OCI-LY7 (cell line): ENCODE measurements at regions not wholly inside any gene's neighbourhood (a gene's known extent, or its start where the extent isn't known, plus 50 kb on each side); places are given as distances from the start of the nearest gene placed in this dataset.

ENCODE experiments used
- BruUV-seq: library from RNA; stranded (reverse); fragments of 400-500 nt; replicated peaks from 2 replicates; lab custom pipeline; 2021; lab: Mats Ljungman, UMichigan
- CTCF ChIA-PET: fragments of 300-600 bp; sonication (Branson Sonifier 250); formaldehyde crosslinking; loops from one replicate; lab custom pipeline; 2022; ENCODE audit warnings: antibody characterized with exemption; ENCODE audit not compliant: unreplicated experiment; lab: Charles Lee
- POLR2A ChIA-PET: fragments of 300-600 bp; sonication (Branson Sonifier 250); formaldehyde crosslinking; loops from one replicate; lab custom pipeline; 2022; ENCODE audit warnings: antibody characterized with exemption; lab: Charles Lee
- DNase-seq: peaks from one replicate; pipeline ENCODE4 v3.0.0-alpha.2; 2015; ENCODE audit warnings: low spot score
- H2AFZ ChIP-seq: fragments of 200-600 bp; sonication (generic), shearing (Covaris generic); 2 replicates; pipeline ENCODE4 v1.6.1; 2014; ENCODE audit warnings: mild to moderate bottlenecking, antibody characterized with exemption, low read length, moderate library complexity
- H3K27ac ChIP-seq: fragments of 200-600 bp; sonication (generic); 2 replicates; pipeline ENCODE4 v1.5.1; 2014; ENCODE audit warnings: mixed run types, low read depth, mild to moderate bottlenecking, moderate library complexity, low read length, inconsistent platforms; ENCODE audit not compliant: poor library complexity, severe bottlenecking
- H3K36me3 ChIP-seq: fragments of 200-600 bp; sonication (generic); 2 replicates; pipeline ENCODE4 v1.6.1; 2014; ENCODE audit warnings: mild to moderate bottlenecking, antibody characterized with exemption, low read length, moderate library complexity, mixed read lengths; ENCODE audit not compliant: insufficient read depth
- H3K4me1 ChIP-seq: fragments of 200-600 bp; sonication (generic); 2 replicates; pipeline ENCODE4 v1.5.1; 2014; ENCODE audit warnings: mild to moderate bottlenecking, low read length; ENCODE audit not compliant: insufficient read depth, poor library complexity, severe bottlenecking
- H3K4me2 ChIP-seq: fragments of 200-600 bp; sonication (generic); 2 replicates; pipeline ENCODE4 v1.6.1; 2014; ENCODE audit warnings: mild to moderate bottlenecking, low read length
- H3K4me3 ChIP-seq: fragments of 200-600 bp; sonication (generic); 2 replicates; pipeline ENCODE4 v1.5.1; 2014; ENCODE audit warnings: mild to moderate bottlenecking, low read depth, low read length; ENCODE audit not compliant: poor library complexity, severe bottlenecking
- H3K79me2 ChIP-seq: fragments of 200-600 bp; sonication (generic); 2 replicates; pipeline ENCODE4 v1.6.1; 2016; ENCODE audit warnings: low read depth, mild to moderate bottlenecking, low read length, moderate library complexity, mixed read lengths; ENCODE audit not compliant: insufficient read depth
- H3K9me2 ChIP-seq: fragments of 200-600 bp; sonication (generic); 2 replicates; pipeline ENCODE4 v1.6.1; 2016; ENCODE audit warnings: mild to moderate bottlenecking, low read length, mixed read lengths; ENCODE audit not compliant: insufficient read depth
- H3K9me3 ChIP-seq: fragments of 200-600 bp; sonication (generic); 2 replicates; pipeline ENCODE4 v1.6.1; 2014; ENCODE audit warnings: mild to moderate bottlenecking, mixed run types, low read length, mixed read lengths
- H4K20me1 ChIP-seq: fragments of 200-600 bp; sonication (generic); 2 replicates; pipeline ENCODE4 v1.6.1; 2014; ENCODE audit warnings: mild to moderate bottlenecking, antibody characterized with exemption, low read length, moderate library complexity, mixed read lengths; ENCODE audit not compliant: insufficient read depth
- EZH2phosphoT487 ChIP-seq: fragments of 200-600 bp; sonication (generic); IDR thresholded peaks from 2 replicates; pipeline ENCODE4 v1.6.1; 2018; ENCODE audit warnings: low read depth, borderline replicate concordance, mild to moderate bottlenecking, mixed run types, antibody characterized with exemption, low read length, moderate library complexity, mixed read lengths
- intact Hi-C: fragments of 100-400 bp; cut with micrococcal nuclease; formaldehyde crosslinking; loops from one replicate; pipeline ENCODE4 v1.10.0; 2022; ENCODE audit not compliant: unreplicated experiment
- TF ChIP-seq, protein P1 (sequence below): fragments of 200-600 bp; sonication (generic); conservative IDR thresholded peaks from 2 replicates; pipeline ENCODE4 v1.5.1; 2014; ENCODE audit warnings: mild to moderate bottlenecking, antibody characterized with exemption, low read length, moderate library complexity, mixed read lengths

DNA sequence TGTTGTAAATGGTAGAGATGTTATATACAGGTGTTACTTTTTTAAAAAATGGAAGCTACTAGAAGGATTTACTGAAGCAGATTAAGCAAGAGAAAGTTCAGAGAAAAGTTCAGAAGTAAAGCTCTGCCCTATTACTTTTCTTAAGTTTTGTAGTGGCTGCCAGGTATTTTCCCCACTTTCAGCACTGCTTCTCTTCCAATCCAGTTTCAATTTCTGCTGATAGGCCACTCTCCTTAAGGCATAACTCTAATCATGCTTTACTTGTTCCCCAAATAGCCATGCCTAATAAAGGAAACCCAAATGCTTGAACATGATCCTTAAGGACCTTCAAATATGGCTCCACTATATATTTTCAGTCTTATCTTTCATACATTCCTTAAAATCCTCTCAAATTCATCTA lies 880.8 kb upstream of the CDH2 start:
- POLR2A ChIA-PET: interaction anchor here (0.5 to 1.1 kb wide), 2 partner anchors 9 to 19 kb away, joined by 3 to 4 read pairs; no protein-coding TSS in a partner anchor
- Histone ChIP-seq H3K4me1 (no peaks in the 10 kb centered on the region), H2AFZ (no peak overlapping the region), H3K36me3 (no peaks in the 10 kb centered on the region), H3K9me3 (no peaks in the 10 kb centered on the region), H3K4me3 (no peak overlapping the region), H3K4me2 (no peak overlapping the region), H3K27ac (no peak overlapping the region), H3K79me2 (no peaks in the 10 kb centered on the region), H4K20me1 (no peaks in the 10 kb centered on the region), H3K9me2 (no peaks in the 10 kb centered on the region)
- TF ChIP-seq, protein P1, sequence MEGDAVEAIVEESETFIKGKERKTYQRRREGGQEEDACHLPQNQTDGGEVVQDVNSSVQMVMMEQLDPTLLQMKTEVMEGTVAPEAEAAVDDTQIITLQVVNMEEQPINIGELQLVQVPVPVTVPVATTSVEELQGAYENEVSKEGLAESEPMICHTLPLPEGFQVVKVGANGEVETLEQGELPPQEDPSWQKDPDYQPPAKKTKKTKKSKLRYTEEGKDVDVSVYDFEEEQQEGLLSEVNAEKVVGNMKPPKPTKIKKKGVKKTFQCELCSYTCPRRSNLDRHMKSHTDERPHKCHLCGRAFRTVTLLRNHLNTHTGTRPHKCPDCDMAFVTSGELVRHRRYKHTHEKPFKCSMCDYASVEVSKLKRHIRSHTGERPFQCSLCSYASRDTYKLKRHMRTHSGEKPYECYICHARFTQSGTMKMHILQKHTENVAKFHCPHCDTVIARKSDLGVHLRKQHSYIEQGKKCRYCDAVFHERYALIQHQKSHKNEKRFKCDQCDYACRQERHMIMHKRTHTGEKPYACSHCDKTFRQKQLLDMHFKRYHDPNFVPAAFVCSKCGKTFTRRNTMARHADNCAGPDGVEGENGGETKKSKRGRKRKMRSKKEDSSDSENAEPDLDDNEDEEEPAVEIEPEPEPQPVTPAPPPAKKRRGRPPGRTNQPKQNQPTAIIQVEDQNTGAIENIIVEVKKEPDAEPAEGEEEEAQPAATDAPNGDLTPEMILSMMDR: no peak
- no peak for TF ChIP-seq EZH2phosphoT487
- no peak for DNase-seq
- intact Hi-C loops: no loop called here
- BruUV-seq: no TSS peak
- CTCF ChIA-PET: no interaction called here

DNA sequence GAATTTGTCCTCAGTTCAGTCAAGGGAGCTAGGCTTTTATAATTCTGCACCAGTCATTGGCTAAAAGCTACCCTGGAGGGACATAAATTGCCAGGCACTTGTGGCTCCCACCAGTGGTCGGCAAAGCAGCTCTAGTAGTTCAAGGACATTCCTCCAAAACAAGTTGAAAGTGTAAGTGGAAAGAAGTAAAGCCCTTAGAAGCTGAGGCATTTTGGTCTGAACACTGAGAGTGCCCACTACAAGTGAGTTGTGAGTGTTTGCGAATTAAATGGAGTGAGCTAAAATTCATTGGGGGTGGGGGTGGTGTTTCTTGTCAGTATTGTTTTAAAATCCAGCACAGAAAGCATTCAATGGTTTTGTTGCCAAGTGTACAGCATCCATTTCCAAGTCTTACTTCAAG lies 879.9 kb upstream of the CDH2 start:
- H3K36me3 ChIP-seq: no peaks in the 10 kb centered on the region
- CTCF ChIA-PET: no interaction called here
- no TSS peak for BruUV-seq

DNA sequence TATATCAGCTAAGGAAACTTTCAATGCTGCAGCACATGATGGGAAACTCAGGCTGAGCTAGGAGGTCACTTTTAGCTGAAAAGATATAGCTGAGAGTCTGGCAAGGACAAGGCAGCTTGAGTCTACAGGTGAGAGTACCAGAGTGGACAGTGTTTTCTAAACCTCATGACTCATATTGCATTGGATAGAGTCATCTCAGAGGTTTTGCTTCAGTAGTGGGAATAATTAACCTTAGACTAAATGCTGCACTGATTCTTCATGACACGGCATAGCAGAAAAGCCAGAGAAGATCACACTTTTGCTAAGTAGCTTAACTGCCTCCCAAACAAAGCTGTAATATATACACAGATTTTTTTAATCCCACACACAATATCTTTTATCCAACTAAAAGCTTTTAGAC lies 865.0 kb upstream of the CDH2 start:
- Histone ChIP-seq H3K4me2 (no peak overlapping the region), H2AFZ (no peak overlapping the region), H3K4me1 (no peaks in the 10 kb centered on the region), H3K4me3 (no peak overlapping the region), H3K9me3 (no peaks in the 10 kb centered on the region), H3K79me2 (no peaks in the 10 kb centered on the region), H4K20me1 (no peaks in the 10 kb centered on the region), H3K9me2 (no peaks in the 10 kb centered on the region), H3K36me3 (no peaks in the 10 kb centered on the region), H3K27ac (no peak overlapping the region)
- POLR2A ChIA-PET: interaction anchor here (0.7 kb wide), 1 partner anchor 53 kb away, joined by 3 read pairs; no protein-coding TSS in a partner anchor
- no TSS peak for BruUV-seq
- intact Hi-C loops: no loop called here
- no peak for DNase-seq
- no peak for TF ChIP-seq EZH2phosphoT487
- TF ChIP-seq, protein P1: no peak
- CTCF ChIA-PET: no interaction called here

More for the DNA sequence above, 879.9 kb upstream of the CDH2 start:
- Histone ChIP-seq H3K4me1 (no peaks in the 10 kb centered on the region), H2AFZ (no peak overlapping the region), H3K4me2 (no peak overlapping the region), H3K4me3 (no peak overlapping the region), H3K9me3 (no peaks in the 10 kb centered on the region), H3K79me2 (no peaks in the 10 kb centered on the region), H3K27ac (no peak overlapping the region), H4K20me1 (no peaks in the 10 kb centered on the region), H3K9me2 (no peaks in the 10 kb centered on the region)
- POLR2A ChIA-PET: interaction anchor here (0.6 kb wide), 1 partner anchor 438 kb away, joined by 3 read pairs; no protein-coding TSS in a partner anchor
- no peak for DNase-seq
- no peak for TF ChIP-seq EZH2phosphoT487
- TF ChIP-seq, protein P1: no peak
- intact Hi-C loops: no loop called here
